Panc1 (cell line): ENCODE measurements at regions not wholly inside any gene's neighbourhood (a gene's known extent, or its start where the extent isn't known, plus 50 kb on each side); places are given as distances from the start of the nearest gene placed in this dataset.

ENCODE experiments used
- ATAC-seq: fragments of 200-7000 bp; cut with Tn5 transposase; 2 replicates; pipeline ENCODE4 v1.9.1; 2020; ENCODE audit warnings: mild to moderate bottlenecking, moderate library complexity
- BruUV-seq: library from RNA; stranded (reverse); fragments of 400-500 nt; replicated peaks from 2 replicates; lab custom pipeline; 2021; lab: Mats Ljungman, UMichigan
- CTCF ChIA-PET: fragments of 300-600 bp; sonication (Branson Sonifier 250); formaldehyde crosslinking; loops from one replicate; lab custom pipeline; 2022; ENCODE audit warnings: antibody characterized with exemption; lab: Charles Lee
- POLR2A ChIA-PET: fragments of 300-600 bp; sonication (Branson Sonifier 250); formaldehyde crosslinking; loops from one replicate; lab custom pipeline; 2022; ENCODE audit warnings: antibody characterized with exemption; lab: Charles Lee
- DNase-seq: peaks from one replicate; pipeline ENCODE4 v3.0.0-alpha.2; 2010; ENCODE audit warnings: low read depth, low spot score
- H3K27ac ChIP-seq: 2 replicates; pipeline ENCODE4 v1.5.1; 2011; ENCODE audit warnings: mild to moderate bottlenecking, low read length, inconsistent platforms
- H3K27me3 ChIP-seq: fragments of 200-500 bp; sonication (Bioruptor generic); 2 replicates; pipeline ENCODE4 v1.6.0; 2014; ENCODE audit warnings: low read length, inconsistent platforms; ENCODE audit not compliant: control insufficient read depth, insufficient read depth
- H3K36me3 ChIP-seq: fragments of 200-500 bp; sonication (Bioruptor generic); 2 replicates; pipeline ENCODE4 v1.5.1; 2014; ENCODE audit warnings: inconsistent platforms, mild to moderate bottlenecking, low read length, moderate library complexity; ENCODE audit not compliant: control insufficient read depth, insufficient read depth
- H3K4me1 ChIP-seq: 2 replicates; pipeline ENCODE4 v1.5.1; 2011; ENCODE audit warnings: inconsistent platforms, mild to moderate bottlenecking, low read length, moderate library complexity; ENCODE audit not compliant: control insufficient read depth, insufficient read depth
- H3K4me3 ChIP-seq, 2 experiments: 2 replicates each; pipeline ENCODE4 v1.5.1; 2011 to 2012; ENCODE audit warnings: low read depth in 2 of 2, low read length in 2 of 2, mild to moderate bottlenecking in 2 of 2, inconsistent platforms in 1 of 2, moderate library complexity in 1 of 2
- H3K9me3 ChIP-seq: fragments of 200-500 bp; sonication (Bioruptor generic); 2 replicates; pipeline ENCODE4 v1.5.1; 2014; ENCODE audit warnings: low read depth, mild to moderate bottlenecking, inconsistent platforms, low read length, moderate library complexity; ENCODE audit not compliant: control insufficient read depth, insufficient read depth
- CTCF ChIP-seq: fragments of 450-650 bp; IDR thresholded peaks from 2 replicates; pipeline ENCODE4 v1.5.1; 2017; ENCODE audit warnings: mild to moderate bottlenecking
- POLR2AphosphoS5 ChIP-seq: IDR thresholded peaks from 2 replicates; pipeline ENCODE4 v1.6.1; 2012; ENCODE audit warnings: mild to moderate bottlenecking, low read depth, low read length, moderate library complexity
- REST ChIP-seq, 2 experiments: IDR thresholded peaks; 2 replicates each; pipeline ENCODE4 v1.6.1; 2011 to 2012; ENCODE audit warnings: low read depth in 2 of 2, control low read depth in 1 of 2, low read length in 1 of 2, mild to moderate bottlenecking in 1 of 2, moderate library complexity in 1 of 2; ENCODE audit not compliant: insufficient read depth in 1 of 2
- SIN3A ChIP-seq: IDR thresholded peaks from 2 replicates; pipeline ENCODE4 v1.6.1; 2012; ENCODE audit warnings: low read depth, mild to moderate bottlenecking, low read length, moderate library complexity, borderline replicate concordance; ENCODE audit not compliant: insufficient read depth
- TCF7L2 ChIP-seq: IDR thresholded peaks from 2 replicates; pipeline ENCODE4 v1.6.1; 2011; ENCODE audit warnings: mild to moderate bottlenecking, low read depth, low read length, inconsistent platforms
- in situ Hi-C: cut with HindIII; loops from 2 replicates; pipeline ENCODE4 v1.10.0; 2016; ENCODE audit warnings: low sequenced_read_pairs, low pct_unique_long_range_greater_than_20kb
- intact Hi-C: fragments of 100-400 bp; cut with micrococcal nuclease; formaldehyde crosslinking; loops from one replicate; pipeline ENCODE4 v1.10.0; 2022; ENCODE audit not compliant: unreplicated experiment

GRCh38 chr1:22376976-22377375 is 74.7 kb upstream of the ZBTB40 start:
- no peak for DNase-seq
- no TSS peak for BruUV-seq
- H3K27me3 ChIP-seq, result no peaks in the 10 kb centered on the region; the same call in none of the 2 replicates
- CTCF ChIA-PET, result interaction anchor here (0.6 kb wide), 1 partner anchor 107 kb away, joined by 4 read pairs; no protein-coding TSS in a partner anchor
- no peaks in the 10 kb centered on the region for H3K4me1 ChIP-seq
- no peaks in the 10 kb centered on the region for H3K36me3 ChIP-seq
- intact Hi-C loops (no loop called here), in situ Hi-C loops (no loop called here)
- ATAC-seq, result no peak
- H3K27ac ChIP-seq, result no peak overlapping the region
- H3K4me3 ChIP-seq, result no peak overlapping the region
- no peaks in the 10 kb centered on the region; the same call in 1 of the 2 replicates for H3K9me3 ChIP-seq
- TF ChIP-seq SIN3A, result no peak
- TF ChIP-seq REST (IDR thresholded peaks at IDR 0.05; ENCODE audit: insufficient read depth in 1 of 2, low read depth in 2 of 2, low read length in 1 of 2), result no peak
- POLR2A ChIA-PET, result no interaction called here

- in situ Hi-C loops (no loop called here), intact Hi-C loops (no loop called here)
- H3K9me3 ChIP-seq, result no peaks in the 10 kb centered on the region
- peaks cover 8% of the 10 kb centered on the region for H3K27me3 ChIP-seq
- no peaks in the 10 kb centered on the region for H3K36me3 ChIP-seq
- no peak overlapping the region for H3K4me3 ChIP-seq
- no TSS peak for BruUV-seq
- ATAC-seq (no peak), DNase-seq (no peak)
- TF ChIP-seq SIN3A (no peak), CTCF (no peak), REST (IDR thresholded peaks at IDR 0.05; ENCODE audit: insufficient read depth in 1 of 2, low read depth in 2 of 2, low read length in 1 of 2) (no peak), POLR2AphosphoS5 (no peak), TCF7L2 (no peak)
- H3K27ac ChIP-seq, result no peak overlapping the region
- H3K4me1 ChIP-seq, result no peaks in the 10 kb centered on the region
- CTCF ChIA-PET, result no interaction called here
- POLR2A ChIA-PET, result no interaction called here
Observed at GRCh38 chr1:22379566-22379965, 72.1 kb upstream of the ZBTB40 start.
